Hepatic stellate cell (primary cell): ENCODE measurements at regions not wholly inside any gene's neighbourhood (a gene's known extent, or its start where the extent isn't known, plus 50 kb on each side); places are given as distances from the start of the nearest gene placed in this dataset.
"Not testable (repeated sequence)": the region's sequence is repeated elsewhere in the genome, so short reads cannot be mapped to it uniquely, and the experiment has no call there.

Source experiments
- DNase-seq: peaks from one replicate; pipeline ENCODE4 v3.0.0; 2011; ENCODE audit warnings: low spot score

- not testable (repeated sequence) for DNase-seq
Observed at GRCh38 chr2:186182366-186182765, 303.7 kb upstream of the ZC3H15 start.

- no peak for DNase-seq
Observed at GRCh38 chr2:186183406-186183805, 302.7 kb upstream of the ZC3H15 start.

GRCh38 chr2:186187854-186188253 is 298.2 kb upstream of the ZC3H15 start:
- DNase-seq, result no peak

- no peak for DNase-seq
Observed at GRCh38 chr2:186189816-186190215, 296.2 kb upstream of the ZC3H15 start.

- no peak for DNase-seq
Observed at GRCh38 chr2:186195696-186196095, 290.4 kb upstream of the ZC3H15 start.

GRCh38 chr2:186197955-186198354 is 288.1 kb upstream of the ZC3H15 start:
- no peak for DNase-seq

- DNase-seq, result no peak
Observed at GRCh38 chr2:186199029-186199428, 287.0 kb upstream of the ZC3H15 start.

GRCh38 chr2:186201371-186201770 is 284.7 kb upstream of the ZC3H15 start:
- no peak for DNase-seq

- DNase-seq, result no peak
Observed at GRCh38 chr2:186205254-186205911, 280.7 kb upstream of the ZC3H15 start.

GRCh38 chr2:186209532-186209931 is 276.5 kb upstream of the ZC3H15 start:
- no peak for DNase-seq

- DNase-seq, result no peak
Observed at GRCh38 chr2:186220409-186220808, 265.7 kb upstream of the ZC3H15 start.

GRCh38 chr2:186229265-186229664 is 256.8 kb upstream of the ZC3H15 start:
- DNase-seq, result no peak

GRCh38 chr2:186241874-186242273 is 244.2 kb upstream of the ZC3H15 start:
- DNase-seq, result no peak

- no peak for DNase-seq
Observed at GRCh38 chr2:186254759-186255158, 231.3 kb upstream of the ZC3H15 start.

- DNase-seq, result no peak
Observed at GRCh38 chr2:186255823-186256222, 230.2 kb upstream of the ZC3H15 start.

- DNase-seq, result peak; percentile 5
Observed at GRCh38 chr2:186256540-186256939, 229.5 kb upstream of the ZC3H15 start.

GRCh38 chr2:186263673-186264250 is 222.3 kb upstream of the ZC3H15 start:
- no peak for DNase-seq

- no peak for DNase-seq
Observed at GRCh38 chr2:186269536-186269935, 216.5 kb upstream of the ZC3H15 start.

- DNase-seq, result no peak
Observed at GRCh38 chr2:186273953-186274352, 212.1 kb upstream of the ZC3H15 start.

GRCh38 chr2:186274936-186275575 is 211.0 kb upstream of the ZC3H15 start:
- DNase-seq, result peak; percentile 13

GRCh38 chr2:186276909-186277308 is 209.2 kb upstream of the ZC3H15 start:
- no peak for DNase-seq

GRCh38 chr2:186281726-186282125 is 204.3 kb upstream of the ZC3H15 start:
- no peak for DNase-seq

- no peak for DNase-seq
Observed at GRCh38 chr2:186294248-186294888, 191.7 kb upstream of the ZC3H15 start.
